ENCODE measurements at regions not wholly inside any gene's neighbourhood (a gene's known extent, or its start where the extent isn't known, plus 50 kb on each side); places are given as distances from the start of the nearest gene placed in this dataset.

GRCh38 chr2:168328421-168328820, 81.0 kb upstream of the STK39 start:
- TF ChIP-seq, protein P1, sequence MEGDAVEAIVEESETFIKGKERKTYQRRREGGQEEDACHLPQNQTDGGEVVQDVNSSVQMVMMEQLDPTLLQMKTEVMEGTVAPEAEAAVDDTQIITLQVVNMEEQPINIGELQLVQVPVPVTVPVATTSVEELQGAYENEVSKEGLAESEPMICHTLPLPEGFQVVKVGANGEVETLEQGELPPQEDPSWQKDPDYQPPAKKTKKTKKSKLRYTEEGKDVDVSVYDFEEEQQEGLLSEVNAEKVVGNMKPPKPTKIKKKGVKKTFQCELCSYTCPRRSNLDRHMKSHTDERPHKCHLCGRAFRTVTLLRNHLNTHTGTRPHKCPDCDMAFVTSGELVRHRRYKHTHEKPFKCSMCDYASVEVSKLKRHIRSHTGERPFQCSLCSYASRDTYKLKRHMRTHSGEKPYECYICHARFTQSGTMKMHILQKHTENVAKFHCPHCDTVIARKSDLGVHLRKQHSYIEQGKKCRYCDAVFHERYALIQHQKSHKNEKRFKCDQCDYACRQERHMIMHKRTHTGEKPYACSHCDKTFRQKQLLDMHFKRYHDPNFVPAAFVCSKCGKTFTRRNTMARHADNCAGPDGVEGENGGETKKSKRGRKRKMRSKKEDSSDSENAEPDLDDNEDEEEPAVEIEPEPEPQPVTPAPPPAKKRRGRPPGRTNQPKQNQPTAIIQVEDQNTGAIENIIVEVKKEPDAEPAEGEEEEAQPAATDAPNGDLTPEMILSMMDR (IDR thresholded peaks at IDR 0.05; ENCODE audit: borderline replicate concordance, extremely low read depth, low read length, poor library complexity, severe bottlenecking) = no peak
- no peak for TF ChIP-seq EZH2 (IDR thresholded peaks at IDR 0.05; ENCODE audit: borderline replicate concordance, low read depth, low read length, severe bottlenecking)
